ENCODE measurements at regions not wholly inside any gene's neighbourhood (a gene's known extent, or its start where the extent isn't known, plus 50 kb on each side); places are given as distances from the start of the nearest gene placed in this dataset.

DNA sequence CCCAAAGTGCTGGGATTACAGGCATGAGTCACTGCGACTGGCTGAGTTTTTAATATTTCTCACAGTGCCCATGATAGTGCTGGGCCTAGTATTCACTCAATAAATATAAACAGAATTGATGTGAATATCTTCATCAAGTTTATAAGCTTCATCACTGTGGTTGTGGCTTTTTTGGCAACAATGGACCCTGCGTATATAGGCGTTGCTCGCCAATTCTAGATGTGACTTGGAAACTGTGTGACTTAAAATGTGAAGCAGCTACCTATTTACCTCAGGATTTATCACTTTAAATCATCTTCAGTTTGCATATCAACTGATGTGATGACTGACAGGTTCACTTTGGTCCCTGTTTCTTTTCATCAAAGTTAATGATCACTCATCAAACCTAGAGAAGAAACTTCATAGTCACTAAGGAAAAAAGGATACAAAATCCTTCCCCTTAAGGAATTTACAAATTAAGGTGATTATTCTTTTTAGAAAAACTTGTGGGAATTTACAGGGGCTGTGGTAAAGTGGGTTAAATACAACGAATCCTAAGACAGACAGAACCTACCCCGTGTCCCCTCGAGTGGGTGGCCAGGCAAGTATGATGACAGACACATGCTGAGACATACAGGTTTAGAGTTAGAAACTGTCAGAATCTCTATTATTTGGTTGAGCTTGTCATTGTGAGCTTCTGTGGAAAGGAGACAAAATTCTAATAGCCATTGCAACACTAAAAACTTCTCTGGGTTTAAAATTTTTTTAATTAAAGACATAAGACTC lies 101.3 kb downstream of the AKAP11 start:
- ChIA-PET CTCF (interaction anchor here (0.7 kb wide), 1 partner anchor 9 kb away, joined by 3 read pairs; no protein-coding TSS in a partner anchor), POLR2A (no interaction called here)
- Histone ChIP-seq H3K27me3 (ENCODE audit: control insufficient read depth, insufficient read depth, low read length) (no peaks in the 10 kb centered on the region), H3K36me3 (ENCODE audit: control insufficient read depth, insufficient read depth, low read length) (no peaks in the 10 kb centered on the region), H3K4me3 (ENCODE audit: low read depth, low read length) (no peak overlapping the region)
- TF ChIP-seq, protein P1, sequence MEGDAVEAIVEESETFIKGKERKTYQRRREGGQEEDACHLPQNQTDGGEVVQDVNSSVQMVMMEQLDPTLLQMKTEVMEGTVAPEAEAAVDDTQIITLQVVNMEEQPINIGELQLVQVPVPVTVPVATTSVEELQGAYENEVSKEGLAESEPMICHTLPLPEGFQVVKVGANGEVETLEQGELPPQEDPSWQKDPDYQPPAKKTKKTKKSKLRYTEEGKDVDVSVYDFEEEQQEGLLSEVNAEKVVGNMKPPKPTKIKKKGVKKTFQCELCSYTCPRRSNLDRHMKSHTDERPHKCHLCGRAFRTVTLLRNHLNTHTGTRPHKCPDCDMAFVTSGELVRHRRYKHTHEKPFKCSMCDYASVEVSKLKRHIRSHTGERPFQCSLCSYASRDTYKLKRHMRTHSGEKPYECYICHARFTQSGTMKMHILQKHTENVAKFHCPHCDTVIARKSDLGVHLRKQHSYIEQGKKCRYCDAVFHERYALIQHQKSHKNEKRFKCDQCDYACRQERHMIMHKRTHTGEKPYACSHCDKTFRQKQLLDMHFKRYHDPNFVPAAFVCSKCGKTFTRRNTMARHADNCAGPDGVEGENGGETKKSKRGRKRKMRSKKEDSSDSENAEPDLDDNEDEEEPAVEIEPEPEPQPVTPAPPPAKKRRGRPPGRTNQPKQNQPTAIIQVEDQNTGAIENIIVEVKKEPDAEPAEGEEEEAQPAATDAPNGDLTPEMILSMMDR (IDR thresholded peaks at IDR 0.05; ENCODE audit: insufficient read depth, low read depth, low read length): no peak
- DNase-seq (ENCODE audit: low read depth): no peak

DNA sequence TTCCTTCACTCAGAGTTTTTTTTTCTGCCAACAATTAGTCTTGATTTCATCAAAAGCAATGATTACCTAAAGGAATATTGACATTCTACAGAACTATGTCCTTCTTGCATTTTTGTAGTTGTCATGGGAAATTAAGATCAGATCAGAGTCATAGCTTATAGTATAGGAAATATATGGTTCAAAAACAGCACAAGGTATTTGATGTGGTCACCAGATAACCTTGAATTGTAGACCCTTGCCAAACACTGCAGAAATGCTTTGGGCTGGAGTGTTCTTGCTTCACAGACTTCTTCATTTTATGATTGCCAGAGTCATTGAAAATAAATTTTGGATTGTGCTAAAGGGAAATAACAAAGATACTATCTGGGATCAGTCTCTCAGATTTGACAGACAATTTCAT lies 103.7 kb downstream of the AKAP11 start:
- ChIA-PET CTCF (no interaction called here), POLR2A (no interaction called here)
- TF ChIP-seq, protein P1 (IDR thresholded peaks at IDR 0.05; ENCODE audit: insufficient read depth, low read depth, low read length): no peak
- no peak for DNase-seq (ENCODE audit: low read depth)
- no peak overlapping the region for H3K4me3 ChIP-seq (ENCODE audit: low read depth, low read length)
- no peaks in the 10 kb centered on the region for H3K27me3 ChIP-seq (ENCODE audit: control insufficient read depth, insufficient read depth, low read length)
- no peaks in the 10 kb centered on the region for H3K36me3 ChIP-seq (ENCODE audit: control insufficient read depth, insufficient read depth, low read length)

DNA sequence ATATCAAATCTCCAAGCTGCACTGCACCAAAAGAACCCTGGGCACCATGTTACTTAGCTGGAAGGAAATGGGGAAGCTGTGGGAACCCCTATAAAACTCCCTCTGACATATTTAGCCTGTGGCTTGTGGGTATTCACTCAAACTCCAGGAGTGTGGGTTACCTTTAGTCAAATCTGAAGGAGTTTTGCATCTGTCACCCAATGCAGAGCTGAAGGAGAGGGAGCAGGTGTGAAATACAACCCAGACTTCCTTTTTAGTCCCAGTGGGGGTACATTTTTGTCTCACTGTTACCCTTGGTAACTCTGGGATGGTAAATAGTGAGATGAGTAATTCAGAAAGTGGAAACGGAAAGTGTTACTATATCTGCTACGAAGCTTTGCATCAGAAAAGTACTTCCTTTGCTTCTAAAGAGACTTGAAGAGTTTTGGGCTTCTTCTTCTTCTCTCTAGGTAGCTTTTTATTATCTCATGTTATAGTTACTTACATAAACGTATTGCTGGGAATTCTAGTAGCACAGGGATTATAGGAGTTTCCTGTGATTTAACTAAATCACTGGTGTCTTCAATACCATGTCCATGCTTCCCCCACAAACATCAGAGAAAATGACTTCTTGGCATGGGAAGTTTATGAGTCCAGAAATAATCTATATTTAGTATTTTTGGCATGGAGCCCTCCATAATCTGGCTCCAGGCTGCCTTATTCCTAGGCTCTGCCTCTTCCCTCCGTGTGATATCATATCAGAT lies 105.9 kb downstream of the AKAP11 start:
- no peak for DNase-seq (ENCODE audit: low read depth)
- H3K36me3 ChIP-seq (ENCODE audit: control insufficient read depth, insufficient read depth, low read length): no peaks in the 10 kb centered on the region
- no peaks in the 10 kb centered on the region for H3K27me3 ChIP-seq (ENCODE audit: control insufficient read depth, insufficient read depth, low read length)
- CTCF ChIA-PET: no interaction called here
- TF ChIP-seq, protein P1 (IDR thresholded peaks at IDR 0.05; ENCODE audit: insufficient read depth, low read depth, low read length): no peak
- POLR2A ChIA-PET: no interaction called here
- no peak overlapping the region for H3K4me3 ChIP-seq (ENCODE audit: low read depth, low read length)

DNA sequence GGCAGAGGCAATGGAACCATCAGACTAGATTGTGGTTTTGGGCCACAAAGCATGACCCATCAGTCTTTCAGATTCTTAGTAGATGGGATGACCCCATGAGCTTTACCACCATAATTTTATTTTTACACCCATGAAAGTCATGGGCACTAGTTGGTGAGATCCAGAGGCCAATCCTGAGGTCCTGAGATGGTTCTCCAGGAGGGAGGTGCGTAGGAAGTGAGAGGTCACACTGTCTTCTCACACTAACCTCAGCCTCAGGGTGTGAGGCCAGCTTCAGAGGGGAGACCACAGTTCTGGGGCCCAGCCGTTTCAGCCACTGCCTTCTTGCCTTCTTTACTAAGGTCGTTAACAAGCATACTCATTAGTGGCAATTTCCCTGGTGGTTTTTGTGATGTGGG lies 106.4 kb downstream of the AKAP11 start:
- CTCF ChIA-PET: no interaction called here
- H3K36me3 ChIP-seq (ENCODE audit: control insufficient read depth, insufficient read depth, low read length): no peaks in the 10 kb centered on the region

DNA sequence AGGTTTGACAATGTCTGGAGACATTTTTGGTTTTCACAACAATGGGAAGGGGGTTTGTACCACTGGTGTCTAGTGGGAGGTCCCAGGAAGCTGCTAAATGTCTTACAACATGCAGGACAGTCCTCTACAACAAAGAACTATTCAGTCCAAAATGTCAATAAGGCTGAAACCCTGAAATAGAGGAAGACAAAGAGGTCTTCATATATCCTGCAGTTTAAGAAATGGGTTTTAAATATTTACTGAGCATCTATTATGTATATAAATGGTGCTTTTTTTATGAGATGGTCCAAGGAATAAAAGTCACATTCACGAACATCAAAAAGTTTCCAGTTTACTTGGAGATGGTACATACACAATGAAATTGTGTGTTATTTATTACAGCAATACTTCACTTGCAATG lies 107.3 kb downstream of the AKAP11 start:
- ChIA-PET POLR2A (no interaction called here), CTCF (no interaction called here)
- no peaks in the 10 kb centered on the region for H3K27me3 ChIP-seq (ENCODE audit: control insufficient read depth, insufficient read depth, low read length)
- no peak overlapping the region for H3K4me3 ChIP-seq (ENCODE audit: low read depth, low read length)
- no peak for DNase-seq (ENCODE audit: low read depth)
- H3K36me3 ChIP-seq (ENCODE audit: control insufficient read depth, insufficient read depth, low read length): no peaks in the 10 kb centered on the region
- TF ChIP-seq, protein P1 (IDR thresholded peaks at IDR 0.05; ENCODE audit: insufficient read depth, low read depth, low read length): no peak

More for the DNA sequence above, 106.4 kb downstream of the AKAP11 start:
- H3K27me3 ChIP-seq (ENCODE audit: control insufficient read depth, insufficient read depth, low read length): no peaks in the 10 kb centered on the region
- no peak for DNase-seq (ENCODE audit: low read depth)
- no peak overlapping the region for H3K4me3 ChIP-seq (ENCODE audit: low read depth, low read length)
- TF ChIP-seq, protein P1 (IDR thresholded peaks at IDR 0.05; ENCODE audit: insufficient read depth, low read depth, low read length): no peak
- POLR2A ChIA-PET: no interaction called here
